Uterus (tissue), 3 donors: ENCODE measurements at regions not wholly inside any gene's neighbourhood (a gene's known extent, or its start where the extent isn't known, plus 50 kb on each side); places are given as distances from the start of the nearest gene placed in this dataset.

Source experiments
- DNase-seq, 2 donors: peaks; one replicate each; pipeline ENCODE4 v3.0.0-alpha.2; 2019 to 2020
- H3K27ac ChIP-seq, 2 donors: fragments of 200-600 bp; sonication (generic); 1 replicate in 1 of 2; 2 replicates in 1 of 2; pipeline ENCODE4 v1.5.1; 2016 to 2018
- H3K27me3 ChIP-seq, 2 donors: fragments of 200-600 bp; sonication (generic); one replicate each; pipeline ENCODE4 v1.5.1; 2018 to 2019; ENCODE audit warnings: control low read depth in 1 of 2
- H3K36me3 ChIP-seq, 2 donors: fragments of 200-600 bp; sonication (generic); one replicate each; pipeline ENCODE4 v1.5.1; 2019; ENCODE audit warnings: control low read depth in 1 of 2
- H3K4me1 ChIP-seq, 2 donors: fragments of 200-600 bp; sonication (generic); one replicate each; pipeline ENCODE4 v1.5.1; 2018 to 2019; ENCODE audit warnings: control low read depth in 1 of 2
- H3K4me3 ChIP-seq, 2 donors: fragments of 200-600 bp; sonication (generic); 1 replicate in 1 of 2; 2 replicates in 1 of 2; pipeline ENCODE4 v1.5.1; 2018 to 2019; ENCODE audit warnings: mild to moderate bottlenecking in 1 of 2
- H3K9me3 ChIP-seq, 2 donors: fragments of 200-600 bp; sonication (generic); one replicate each; pipeline ENCODE4 v1.5.1; 2019; ENCODE audit warnings: control low read depth in 1 of 2
- CTCF ChIP-seq, 4 experiments: fragments of 200-600 bp in 2 of 4; fragments of 450-650 bp in 2 of 4; sonication (generic) in 2 of 4; IDR thresholded peaks; one replicate each; pipeline ENCODE4 v1.5.1; 2016 to 2019; ENCODE audit warnings: antibody characterized with exemption in 4 of 4, mild to moderate bottlenecking in 2 of 4, moderate library complexity in 1 of 4
- POLR2A ChIP-seq, 2 donors: fragments of 450-650 bp; IDR thresholded peaks; one replicate each; pipeline ENCODE4 v1.6.1; 2016; ENCODE audit warnings: antibody characterized with exemption in 2 of 2, mild to moderate bottlenecking in 1 of 2, moderate library complexity in 1 of 2
- intact Hi-C: fragments of 100-400 bp; cut with DNase I; formaldehyde crosslinking; loops from one replicate; pipeline ENCODE4 v1.15.1; 2023; ENCODE audit warnings: low total_unique reads
- donor health status: DM: yes; HTN: yes; CAD: no.

GRCh38 chr16:82319038-82319437 is 149.0 kb upstream of the MPHOSPH6 start:
- H3K27ac ChIP-seq, result no peak overlapping the region
- no peaks in the 10 kb centered on the region for H3K27me3 ChIP-seq
- H3K4me1 ChIP-seq, result no peaks in the 10 kb centered on the region
- no peak overlapping the region for H3K4me3 ChIP-seq
- no peak for DNase-seq
- no peak for TF ChIP-seq CTCF (IDR thresholded peaks at IDR 0.05)
- TF ChIP-seq POLR2A (IDR thresholded peaks at IDR 0.05), result no peak
- H3K36me3 ChIP-seq, result no peaks in the 10 kb centered on the region
- H3K9me3 ChIP-seq, result no peaks in the 10 kb centered on the region
- intact Hi-C loops, result no loop called here

- no peak for DNase-seq
- no peaks in the 10 kb centered on the region for H3K9me3 ChIP-seq
- H3K27me3 ChIP-seq, result no peaks in the 10 kb centered on the region
- intact Hi-C loops, result no loop called here
- TF ChIP-seq POLR2A (IDR thresholded peaks at IDR 0.05), result no peak
- no peak overlapping the region for H3K27ac ChIP-seq
- no peak overlapping the region for H3K4me3 ChIP-seq
- H3K4me1 ChIP-seq, result no peaks in the 10 kb centered on the region
- no peaks in the 10 kb centered on the region for H3K36me3 ChIP-seq
Measured at GRCh38 chr16:82317411-82318167, 147.6 kb upstream of the MPHOSPH6 start.

- TF ChIP-seq CTCF (IDR thresholded peaks at IDR 0.05) (no peak), POLR2A (IDR thresholded peaks at IDR 0.05) (no peak)
- intact Hi-C loops, result no loop called here
- H3K27me3 ChIP-seq, result no peaks in the 10 kb centered on the region
- no peaks in the 10 kb centered on the region for H3K36me3 ChIP-seq
- H3K9me3 ChIP-seq, result no peaks in the 10 kb centered on the region
- no peaks in the 10 kb centered on the region for H3K4me1 ChIP-seq
- H3K27ac ChIP-seq, result no peak overlapping the region
- no peak for DNase-seq
- no peak overlapping the region for H3K4me3 ChIP-seq
Measured at GRCh38 chr16:82313754-82314153, 143.7 kb upstream of the MPHOSPH6 start.

- no peaks in the 10 kb centered on the region for H3K4me1 ChIP-seq
- no peak for DNase-seq
- no peaks in the 10 kb centered on the region for H3K36me3 ChIP-seq
- TF ChIP-seq CTCF (IDR thresholded peaks at IDR 0.05) (no peak), POLR2A (IDR thresholded peaks at IDR 0.05) (no peak)
- no peaks in the 10 kb centered on the region for H3K9me3 ChIP-seq
- H3K27me3 ChIP-seq, result no peaks in the 10 kb centered on the region
- intact Hi-C loops, result no loop called here
- no peak overlapping the region for H3K4me3 ChIP-seq
- no peak overlapping the region for H3K27ac ChIP-seq
Measured at GRCh38 chr16:82311528-82311927, 141.5 kb upstream of the MPHOSPH6 start.

GRCh38 chr16:82302042-82302727 is 132.2 kb upstream of the MPHOSPH6 start:
- Histone ChIP-seq H3K4me1 (no peaks in the 10 kb centered on the region), H3K36me3 (no peaks in the 10 kb centered on the region), H3K27ac (no peak overlapping the region), H3K9me3 (no peaks in the 10 kb centered on the region), H3K27me3 (no peaks in the 10 kb centered on the region), H3K4me3 (no peak overlapping the region)
- no peak for DNase-seq
- intact Hi-C loops, result no loop called here
- no peak for TF ChIP-seq POLR2A (IDR thresholded peaks at IDR 0.05)
- TF ChIP-seq CTCF (IDR thresholded peaks at IDR 0.05), result no peak
